Tibial nerve (tissue), 4 donors: ENCODE measurements at regions not wholly inside any gene's neighbourhood (a gene's known extent, or its start where the extent isn't known, plus 50 kb on each side); places are given as distances from the start of the nearest gene placed in this dataset.

Source experiments
- CTCF ChIP-seq, 5 experiments: fragments of 200-600 bp in 3 of 5; fragments of 450-650 bp in 2 of 5; sonication (generic) in 3 of 5; IDR thresholded peaks; one replicate each; pipeline ENCODE4 v1.5.1; 2016 to 2019; ENCODE audit warnings: antibody characterized with exemption in 5 of 5, mild to moderate bottlenecking in 3 of 5, moderate library complexity in 2 of 5
- EP300 ChIP-seq, 2 donors: sonication (generic); formaldehyde crosslinking; IDR thresholded peaks; one replicate each; pipeline ENCODE4 v1.6.1; 2017; ENCODE audit warnings: antibody characterized with exemption in 2 of 2, mild to moderate bottlenecking in 1 of 2
- POLR2A ChIP-seq, 2 donors: fragments of 450-650 bp; IDR thresholded peaks; one replicate each; pipeline ENCODE4 v1.6.1; 2017; ENCODE audit warnings: antibody characterized with exemption in 2 of 2, mild to moderate bottlenecking in 2 of 2, moderate library complexity in 2 of 2

- TF ChIP-seq CTCF (IDR thresholded peaks at IDR 0.05), result no peak
- TF ChIP-seq EP300 (IDR thresholded peaks at IDR 0.05), result no peak
- no peak for TF ChIP-seq POLR2A (IDR thresholded peaks at IDR 0.05)
These were observed 373.8 kb downstream of the ETV1 start for GRCh38 chr7:13615679-13616078.
